ENCODE measurements at regions not wholly inside any gene's neighbourhood (a gene's known extent, or its start where the extent isn't known, plus 50 kb on each side); places are given as distances from the start of the nearest gene placed in this dataset.
"Not testable (repeated sequence)": the region's sequence is repeated elsewhere in the genome, so short reads cannot be mapped to it uniquely, and the experiment has no call there.

DNA sequence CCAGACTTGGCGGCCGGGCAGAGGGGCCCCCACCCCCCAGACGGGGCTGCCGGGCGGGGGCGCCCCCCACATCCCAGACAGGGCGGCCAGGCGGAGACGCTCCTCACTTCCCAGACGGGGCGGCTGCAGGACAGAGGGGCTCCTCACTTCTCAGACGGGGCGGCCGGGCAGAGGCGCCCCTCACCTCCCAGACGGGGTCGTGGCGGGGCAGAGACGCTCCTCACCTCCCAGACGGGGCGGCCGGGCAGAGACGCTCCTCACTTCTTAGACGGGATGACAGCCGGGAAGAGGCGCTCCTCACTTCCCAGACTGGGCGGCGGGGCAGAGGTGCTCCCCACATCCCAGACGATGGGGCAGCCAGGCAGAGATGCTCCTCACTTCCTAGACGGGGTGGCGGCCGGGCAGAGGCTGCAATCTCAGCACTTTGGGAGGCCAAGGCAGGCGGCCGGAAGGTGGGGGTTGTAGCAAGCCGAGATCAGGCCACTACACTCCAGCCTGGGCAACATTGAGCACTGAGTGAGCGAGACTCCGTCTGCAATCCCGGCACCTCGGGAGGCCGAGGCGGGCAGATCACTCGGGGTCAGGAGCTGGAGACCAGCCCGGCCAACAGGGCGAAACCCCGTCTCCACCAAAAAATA lies 79.0 kb upstream of the TBX5 start:
- TF ChIP-seq, protein P1, sequence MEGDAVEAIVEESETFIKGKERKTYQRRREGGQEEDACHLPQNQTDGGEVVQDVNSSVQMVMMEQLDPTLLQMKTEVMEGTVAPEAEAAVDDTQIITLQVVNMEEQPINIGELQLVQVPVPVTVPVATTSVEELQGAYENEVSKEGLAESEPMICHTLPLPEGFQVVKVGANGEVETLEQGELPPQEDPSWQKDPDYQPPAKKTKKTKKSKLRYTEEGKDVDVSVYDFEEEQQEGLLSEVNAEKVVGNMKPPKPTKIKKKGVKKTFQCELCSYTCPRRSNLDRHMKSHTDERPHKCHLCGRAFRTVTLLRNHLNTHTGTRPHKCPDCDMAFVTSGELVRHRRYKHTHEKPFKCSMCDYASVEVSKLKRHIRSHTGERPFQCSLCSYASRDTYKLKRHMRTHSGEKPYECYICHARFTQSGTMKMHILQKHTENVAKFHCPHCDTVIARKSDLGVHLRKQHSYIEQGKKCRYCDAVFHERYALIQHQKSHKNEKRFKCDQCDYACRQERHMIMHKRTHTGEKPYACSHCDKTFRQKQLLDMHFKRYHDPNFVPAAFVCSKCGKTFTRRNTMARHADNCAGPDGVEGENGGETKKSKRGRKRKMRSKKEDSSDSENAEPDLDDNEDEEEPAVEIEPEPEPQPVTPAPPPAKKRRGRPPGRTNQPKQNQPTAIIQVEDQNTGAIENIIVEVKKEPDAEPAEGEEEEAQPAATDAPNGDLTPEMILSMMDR (conservative IDR thresholded peaks at IDR 0.05), result not testable (repeated sequence)
- not testable (repeated sequence) for TF ChIP-seq ZFX (IDR thresholded peaks at IDR 0.05)

All from C4-2B (cell line).